SJSA1 (cell line): ENCODE measurements at regions not wholly inside any gene's neighbourhood (a gene's known extent, or its start where the extent isn't known, plus 50 kb on each side); places are given as distances from the start of the nearest gene placed in this dataset.
"Not testable (repeated sequence)": the region's sequence is repeated elsewhere in the genome, so short reads cannot be mapped to it uniquely, and the experiment has no call there.

ENCODE experiments used
- DNase-seq, 2 experiments: peaks; one replicate each; pipeline ENCODE4 v3.0.0-alpha.2; 2015 to 2020; ENCODE audit warnings: low spot score in 2 of 2, low read depth in 1 of 2
- H3K27ac ChIP-seq: fragments of 250-450 bp; sonication (Bioruptor Pico); 2 replicates; pipeline ENCODE4 v1.5.1; 2020; ENCODE audit warnings: mild to moderate bottlenecking, moderate library complexity
- H3K27me3 ChIP-seq: fragments of 250-450 bp; sonication (Bioruptor Pico); replicated peaks from 2 replicates; pipeline ENCODE4 v1.5.1; 2020; ENCODE audit warnings: mild to moderate bottlenecking, moderate library complexity
- H3K36me3 ChIP-seq: fragments of 250-450 bp; sonication (Bioruptor Pico); 2 replicates; pipeline ENCODE4 v1.5.1; 2020; ENCODE audit warnings: mild to moderate bottlenecking
- H3K4me1 ChIP-seq: fragments of 250-450 bp; sonication (Bioruptor Pico); replicated peaks from 2 replicates; pipeline ENCODE4 v1.6.1; 2021; ENCODE audit warnings: mild to moderate bottlenecking
- H3K4me3 ChIP-seq: fragments of 250-450 bp; sonication (Bioruptor Pico); 2 replicates; pipeline ENCODE4 v1.5.1; 2020; ENCODE audit warnings: mild to moderate bottlenecking
- H3K9me3 ChIP-seq: fragments of 250-450 bp; sonication (Bioruptor Pico); replicated peaks from 2 replicates; pipeline ENCODE4 v1.5.1; 2020; ENCODE audit warnings: mild to moderate bottlenecking

DNA sequence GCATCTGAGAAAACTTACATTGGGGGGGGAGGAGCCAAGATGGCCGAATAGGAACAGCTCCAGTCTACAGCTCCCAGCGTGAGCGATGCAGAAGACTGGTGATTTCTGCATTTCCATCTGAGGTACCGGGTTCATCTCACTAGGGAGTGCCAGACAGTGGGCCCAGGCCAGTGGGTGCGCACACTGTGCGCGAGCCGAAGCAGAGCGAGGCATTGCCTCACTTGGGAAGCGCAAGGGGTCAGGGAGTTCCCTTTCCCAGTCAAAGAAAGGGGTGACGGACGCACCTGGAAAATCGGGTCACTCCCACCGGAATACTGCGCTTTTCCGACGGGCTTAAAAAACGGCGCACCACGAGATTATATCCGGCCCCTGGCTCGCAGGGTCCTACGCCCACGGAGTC lies 604.1 kb downstream of the TFAP2A start:
- DNase-seq, H3K27me3 ChIP-seq, H3K27ac ChIP-seq, H3K36me3 ChIP-seq, H3K4me1 ChIP-seq, H3K4me3 ChIP-seq, H3K9me3 ChIP-seq: not testable (repeated sequence)

DNA sequence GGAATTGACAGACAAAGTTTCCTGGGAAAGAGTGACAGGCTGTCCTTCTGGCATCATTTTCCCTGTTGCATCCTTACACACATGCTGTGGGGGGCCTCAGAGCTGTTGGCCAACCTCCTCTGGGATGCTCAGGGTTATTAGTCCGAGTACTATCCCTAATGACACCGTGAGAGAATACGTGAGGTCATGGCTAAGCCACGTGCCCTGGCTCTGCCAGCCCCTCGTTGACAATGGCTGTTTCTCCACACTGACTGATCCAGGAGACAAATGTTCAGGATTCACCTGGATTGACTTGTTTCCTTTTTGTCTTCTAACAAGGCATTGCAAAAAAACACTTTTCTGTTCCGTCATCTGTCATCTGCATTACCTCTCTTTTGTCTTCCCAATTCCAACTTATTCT lies 604.6 kb downstream of the TFAP2A start:
- Histone ChIP-seq H3K4me3 (no peak overlapping the region), H3K27ac (no peak overlapping the region), H3K36me3 (no peaks in the 10 kb centered on the region), H3K27me3 (no peaks in the 10 kb centered on the region), H3K4me1 (no peaks in the 10 kb centered on the region), H3K9me3 (no peaks in the 10 kb centered on the region)
- no peak for DNase-seq

DNA sequence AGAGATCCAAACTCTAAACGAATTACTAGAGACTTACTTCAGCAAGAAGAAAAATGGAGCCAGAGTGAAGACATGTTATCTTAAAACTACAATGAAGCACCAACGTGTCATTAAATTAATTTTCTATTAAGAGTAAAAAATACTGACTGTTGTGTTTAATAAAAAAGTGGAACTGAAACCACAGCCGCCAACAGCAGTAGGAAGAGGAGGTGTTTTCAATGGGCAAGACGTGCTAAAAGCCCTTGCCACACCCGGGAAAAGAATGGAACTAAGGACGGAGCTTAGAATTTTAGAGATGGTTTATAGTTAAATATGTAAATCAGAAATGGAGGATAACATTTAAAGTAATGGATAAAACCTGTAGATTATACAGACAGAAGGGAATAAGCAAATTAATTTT lies 608.7 kb downstream of the TFAP2A start:
- peaks cover 6% of the 10 kb centered on the region for H3K4me1 ChIP-seq
- no peak overlapping the region for H3K4me3 ChIP-seq
- H3K27me3 ChIP-seq = no peaks in the 10 kb centered on the region
- no peak overlapping the region for H3K27ac ChIP-seq
- DNase-seq = no peak
- no peaks in the 10 kb centered on the region for H3K36me3 ChIP-seq
- no peaks in the 10 kb centered on the region; the same call in 1 of the 2 replicates for H3K9me3 ChIP-seq

DNA sequence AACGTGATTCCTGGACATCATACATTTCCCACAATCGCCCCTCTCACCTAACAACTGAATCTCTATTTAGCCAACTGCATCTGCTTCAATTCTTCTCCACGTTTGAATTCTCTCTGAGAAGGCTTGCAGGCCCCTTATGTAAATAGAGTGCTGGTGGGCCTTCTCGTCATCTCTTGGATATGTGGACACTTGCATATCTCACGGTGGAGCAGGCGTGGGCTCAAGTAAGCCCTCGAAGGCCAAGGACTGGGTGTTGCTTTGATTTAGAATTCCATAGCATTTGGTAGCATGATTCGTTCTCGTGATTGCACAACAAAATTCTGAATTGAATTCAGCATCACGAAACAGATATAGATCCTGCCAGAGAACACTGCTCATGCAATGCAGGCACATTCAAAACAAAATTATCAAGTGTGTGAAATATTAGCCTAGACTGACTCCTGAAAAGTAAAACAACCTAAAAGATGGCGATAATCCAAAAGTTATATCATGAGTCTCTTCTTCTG lies 613.6 kb downstream of the TFAP2A start:
- Histone ChIP-seq H3K4me1 (peaks cover 7% of the 10 kb centered on the region), H3K27ac (0 out of 2 replicates have a peak overlapping the region, but pooled peaks have one; percentile 29), H3K9me3 (no peaks in the 10 kb centered on the region; the same call in 1 of the 2 replicates), H3K36me3 (no peaks in the 10 kb centered on the region), H3K4me3 (no peak overlapping the region), H3K27me3 (no peaks in the 10 kb centered on the region)
- peak in 1 of 2 experiments; percentile 6 for DNase-seq

DNA sequence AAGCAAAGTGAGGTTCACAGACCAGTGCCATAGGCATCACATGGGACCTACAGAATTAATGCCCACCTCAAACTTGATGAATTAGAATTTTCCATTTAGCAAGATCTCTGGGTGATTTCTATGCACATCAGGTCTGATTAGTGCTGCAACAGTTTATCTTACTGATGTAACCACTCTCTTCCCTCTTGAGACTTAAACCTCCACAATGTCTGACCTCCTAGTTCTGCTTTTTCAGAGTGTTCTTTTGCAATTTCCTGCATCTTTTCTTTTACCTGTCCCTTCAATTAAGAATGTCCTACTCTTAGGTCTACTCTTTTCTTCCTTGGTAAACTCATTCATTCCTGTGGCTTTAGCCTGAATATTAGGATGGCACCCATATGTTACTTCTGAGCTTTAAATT lies 615.3 kb downstream of the TFAP2A start:
- H3K4me1 ChIP-seq = peaks cover 7% of the 10 kb centered on the region
- no peak for DNase-seq
- H3K9me3 ChIP-seq = no peaks in the 10 kb centered on the region; the same call in 1 of the 2 replicates
- no peaks in the 10 kb centered on the region for H3K27me3 ChIP-seq
- H3K36me3 ChIP-seq = no peaks in the 10 kb centered on the region
- no peak overlapping the region for H3K27ac ChIP-seq
- no peak overlapping the region for H3K4me3 ChIP-seq

DNA sequence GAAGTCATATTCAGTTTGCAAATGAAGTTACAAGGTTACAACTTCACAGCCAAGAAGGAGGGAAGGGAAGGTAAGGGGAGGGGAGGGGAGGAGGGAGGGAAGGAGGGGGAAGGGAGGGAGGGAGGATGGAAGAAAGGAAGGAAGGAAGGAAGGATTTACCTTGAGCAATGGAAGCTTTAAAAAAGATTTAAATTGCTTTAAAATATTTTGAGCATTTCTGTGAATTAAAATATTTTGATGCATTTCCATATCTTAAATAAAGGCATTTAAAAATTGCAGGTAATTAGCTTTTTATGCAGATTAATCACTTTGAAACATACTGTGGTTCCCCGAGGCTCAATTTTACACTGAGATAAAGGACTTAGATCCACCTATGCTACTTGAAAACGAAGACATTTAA lies 618.0 kb downstream of the TFAP2A start:
- no peak overlapping the region for H3K27ac ChIP-seq
- H3K27me3 ChIP-seq = no peaks in the 10 kb centered on the region
- no peak for DNase-seq
- H3K36me3 ChIP-seq = no peaks in the 10 kb centered on the region
- H3K4me1 ChIP-seq = peaks cover 7% of the 10 kb centered on the region
- no peak overlapping the region for H3K4me3 ChIP-seq
- no peaks in the 10 kb centered on the region; the same call in 1 of the 2 replicates for H3K9me3 ChIP-seq

DNA sequence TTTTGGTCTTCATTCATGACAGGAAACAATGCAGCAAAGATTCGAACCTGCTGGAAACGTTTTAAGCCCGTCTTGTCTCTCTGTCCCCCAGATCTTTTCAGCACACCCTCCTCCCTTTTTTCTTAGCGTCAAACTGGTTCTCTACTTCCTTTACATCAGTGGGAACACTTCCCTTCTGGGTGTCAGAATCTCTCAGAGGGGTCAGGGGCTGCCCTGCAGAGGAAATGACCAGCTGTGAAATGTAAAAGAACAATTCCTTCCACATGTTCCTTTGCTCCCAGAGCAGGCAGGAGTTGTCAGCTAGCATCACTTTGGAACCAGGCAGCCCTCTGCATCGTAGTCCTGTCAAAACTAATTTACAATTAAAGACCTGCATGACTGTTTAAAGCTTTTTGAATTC lies 619.0 kb downstream of the TFAP2A start:
- Histone ChIP-seq H3K4me1 (no peaks in the 10 kb centered on the region; the same call in 1 of the 2 replicates), H3K27me3 (no peaks in the 10 kb centered on the region), H3K4me3 (no peak overlapping the region), H3K27ac (no peak overlapping the region), H3K9me3 (no peaks in the 10 kb centered on the region), H3K36me3 (no peaks in the 10 kb centered on the region)
- DNase-seq = no peak

DNA sequence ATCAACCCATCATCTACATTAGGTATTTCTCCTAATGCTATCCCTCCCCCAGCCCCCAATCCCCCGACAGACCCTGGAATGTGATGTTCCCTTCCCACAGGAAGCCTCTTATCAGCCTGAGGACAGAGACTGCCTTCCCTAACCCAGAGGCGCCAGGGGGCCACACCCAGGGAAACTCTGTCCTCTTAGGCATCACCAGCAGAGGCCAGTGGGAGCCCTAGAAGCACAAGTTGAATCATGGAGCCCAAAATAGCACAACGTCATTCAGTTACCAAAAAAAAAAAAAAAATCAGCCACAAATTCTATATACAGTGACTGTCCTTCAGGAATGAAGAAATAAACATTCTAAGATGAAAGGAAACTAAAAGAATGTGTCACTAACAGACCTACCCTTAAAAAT lies 625.7 kb downstream of the TFAP2A start:
- peak; percentile 89 to 93 for DNase-seq
- H3K27me3 ChIP-seq = no peaks in the 10 kb centered on the region
- no peaks in the 10 kb centered on the region for H3K36me3 ChIP-seq
- no peaks in the 10 kb centered on the region; the same call in 1 of the 2 replicates for H3K9me3 ChIP-seq
- H3K27ac ChIP-seq = peak overlapping the region; percentile 76
- H3K4me3 ChIP-seq = no peak overlapping the region
- H3K4me1 ChIP-seq = peaks cover 14% of the 10 kb centered on the region

DNA sequence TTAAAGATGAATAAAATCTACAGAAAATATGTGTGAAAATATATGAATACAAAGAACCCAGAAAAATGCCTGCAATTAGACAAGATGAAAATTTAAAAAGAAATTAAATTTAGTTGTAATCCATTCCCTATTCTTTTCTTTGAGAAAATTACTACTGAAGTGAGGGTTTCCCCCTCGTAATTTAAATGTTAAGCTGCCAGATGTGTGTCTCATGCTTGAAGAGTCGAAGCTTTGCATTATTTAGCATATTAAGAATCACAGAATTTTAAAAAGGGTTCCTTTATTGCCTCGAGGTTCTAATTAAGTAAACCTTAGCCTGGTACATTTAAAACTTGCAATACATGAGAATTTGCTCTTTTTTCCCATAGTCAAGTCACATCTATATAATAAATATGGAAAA lies 630.1 kb downstream of the TFAP2A start:
- Histone ChIP-seq H3K36me3 (no peaks in the 10 kb centered on the region), H3K9me3 (no peaks in the 10 kb centered on the region; the same call in 1 of the 2 replicates), H3K4me3 (no peak overlapping the region), H3K27ac (no peak overlapping the region), H3K27me3 (no peaks in the 10 kb centered on the region), H3K4me1 (peaks cover 9% of the 10 kb centered on the region)
- no peak for DNase-seq

DNA sequence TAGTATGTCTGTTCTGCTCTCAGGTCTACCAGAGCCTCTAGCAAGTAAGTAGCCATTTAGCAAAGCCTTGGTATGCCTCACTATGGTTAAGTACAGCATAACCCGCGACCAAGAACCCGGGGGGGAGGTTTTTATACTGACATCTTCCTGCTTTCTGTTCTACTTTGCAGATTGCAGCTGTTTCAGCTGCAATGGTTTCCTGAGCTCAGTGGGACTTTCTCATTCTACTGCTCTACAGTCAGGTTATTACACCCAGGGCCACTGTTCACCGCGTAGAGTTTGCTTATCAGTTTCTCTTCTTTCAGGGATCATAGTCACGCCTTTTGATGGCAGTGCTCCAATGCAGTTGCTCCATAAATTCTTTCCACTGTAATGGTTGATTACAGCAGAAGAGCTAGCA lies 631.3 kb downstream of the TFAP2A start:
- no peak overlapping the region for H3K27ac ChIP-seq
- H3K4me1 ChIP-seq = peaks cover under 1% of the 10 kb centered on the region; the same call in 1 of the 2 replicates
- H3K36me3 ChIP-seq = no peaks in the 10 kb centered on the region
- DNase-seq = no peak
- no peaks in the 10 kb centered on the region for H3K9me3 ChIP-seq
- no peaks in the 10 kb centered on the region for H3K27me3 ChIP-seq
- H3K4me3 ChIP-seq = no peak overlapping the region

DNA sequence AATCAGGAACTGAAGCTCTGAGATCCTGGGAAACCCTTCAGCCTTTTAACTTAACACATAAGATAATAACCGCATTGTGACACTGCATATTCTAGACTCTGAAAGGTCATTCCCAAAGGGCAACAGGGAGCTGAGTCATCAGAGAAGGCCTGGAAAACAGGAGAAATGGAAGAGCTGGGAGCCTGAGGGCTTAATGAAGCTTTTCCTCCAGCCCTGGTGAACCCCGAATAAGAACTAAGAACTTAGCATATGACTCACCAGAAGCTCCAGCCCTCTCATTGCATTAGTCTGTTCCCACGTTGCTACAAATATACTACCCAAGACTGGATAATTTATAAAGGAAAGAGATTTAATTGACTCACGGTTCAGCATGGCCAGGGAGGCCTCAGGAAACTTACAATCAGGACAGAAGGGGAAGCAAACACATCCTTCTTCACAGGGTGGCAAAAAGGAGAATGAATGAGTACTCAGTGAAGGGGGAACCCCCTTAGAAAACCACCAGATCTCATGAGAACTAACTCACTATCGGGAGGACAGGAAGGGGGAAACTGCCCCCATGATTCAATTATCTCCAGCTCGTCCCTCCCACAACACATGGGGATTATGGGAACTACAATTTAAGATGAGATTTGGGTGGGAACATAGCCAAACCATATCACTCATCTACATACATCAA lies 648.5 kb downstream of the TFAP2A start:
- Histone ChIP-seq H3K9me3 (no peaks in the 10 kb centered on the region), H3K27me3 (no peaks in the 10 kb centered on the region), H3K4me3 (no peak overlapping the region), H3K27ac (peak overlapping the region; percentile 56), H3K36me3 (no peaks in the 10 kb centered on the region), H3K4me1 (peaks cover 16% of the 10 kb centered on the region)
- peak; percentile 50 to 56 for DNase-seq

DNA sequence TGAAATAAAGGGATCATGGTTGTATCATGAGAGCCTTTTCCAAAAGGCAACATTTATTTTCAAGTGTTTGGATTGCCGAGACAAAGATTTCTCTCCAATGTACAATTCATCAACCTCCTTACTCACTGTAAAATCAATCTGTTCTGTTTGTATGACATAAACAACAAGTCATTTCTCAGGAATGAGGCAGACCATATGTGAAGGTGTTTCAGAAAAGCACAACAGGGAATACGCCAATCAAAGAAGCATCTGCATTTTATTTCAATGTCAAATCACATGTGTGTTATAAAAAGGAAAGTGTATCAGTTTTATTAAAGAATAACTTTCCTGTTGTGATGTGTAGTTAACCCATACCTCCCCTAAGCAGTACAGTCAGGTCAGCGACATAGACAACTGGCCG lies 653.7 kb downstream of the TFAP2A start:
- Histone ChIP-seq H3K27me3 (no peaks in the 10 kb centered on the region), H3K27ac (no peak overlapping the region), H3K9me3 (no peaks in the 10 kb centered on the region), H3K36me3 (no peaks in the 10 kb centered on the region), H3K4me3 (no peak overlapping the region), H3K4me1 (peaks cover 13% of the 10 kb centered on the region)
- DNase-seq = peak in 1 of 2 experiments; percentile 16

DNA sequence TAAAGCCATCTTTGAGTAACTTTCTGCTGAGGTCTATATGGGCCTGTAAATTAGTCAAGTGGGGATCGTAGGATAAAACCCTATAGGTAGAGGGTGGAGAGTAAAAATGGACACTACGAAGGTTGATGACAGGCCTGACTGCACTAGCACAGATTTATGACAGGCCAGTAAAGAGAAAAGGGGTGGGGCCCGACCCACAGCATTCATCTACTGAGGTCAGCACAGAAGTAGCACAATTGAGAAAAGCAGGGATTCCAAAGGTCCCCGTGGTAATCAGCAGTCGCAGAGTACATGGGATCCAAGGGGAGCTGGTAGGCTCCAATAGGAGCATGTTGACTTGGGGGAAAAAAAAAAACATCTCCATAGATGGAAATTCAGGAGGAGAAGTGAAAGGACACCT lies 660.4 kb downstream of the TFAP2A start:
- H3K9me3 ChIP-seq = no peaks in the 10 kb centered on the region
- no peak overlapping the region for H3K4me3 ChIP-seq
- no peaks in the 10 kb centered on the region for H3K4me1 ChIP-seq
- H3K27me3 ChIP-seq = no peaks in the 10 kb centered on the region
- no peak overlapping the region for H3K27ac ChIP-seq
- no peaks in the 10 kb centered on the region for H3K36me3 ChIP-seq
- no peak for DNase-seq

DNA sequence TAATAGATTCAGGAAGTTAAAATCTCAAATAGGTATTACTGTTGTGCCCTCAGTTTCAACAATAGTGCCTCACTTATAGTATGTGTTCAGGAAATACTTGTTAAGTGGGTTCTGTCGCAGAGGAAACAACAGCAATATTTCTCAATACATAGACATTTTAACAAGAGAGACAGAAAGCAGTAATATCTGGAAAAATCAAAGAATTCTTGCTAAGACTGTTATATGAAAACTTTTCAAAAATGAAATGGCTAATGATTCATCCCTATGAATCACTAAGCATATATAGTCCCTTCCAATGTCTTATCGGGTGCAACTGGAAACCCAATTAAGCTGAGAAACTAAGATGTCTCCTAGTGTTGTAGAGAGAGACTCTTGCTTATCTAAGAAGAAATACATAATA lies 668.9 kb downstream of the TFAP2A start:
- Histone ChIP-seq H3K4me3 (no peak overlapping the region), H3K4me1 (no peaks in the 10 kb centered on the region)
- no peak for DNase-seq

DNA sequence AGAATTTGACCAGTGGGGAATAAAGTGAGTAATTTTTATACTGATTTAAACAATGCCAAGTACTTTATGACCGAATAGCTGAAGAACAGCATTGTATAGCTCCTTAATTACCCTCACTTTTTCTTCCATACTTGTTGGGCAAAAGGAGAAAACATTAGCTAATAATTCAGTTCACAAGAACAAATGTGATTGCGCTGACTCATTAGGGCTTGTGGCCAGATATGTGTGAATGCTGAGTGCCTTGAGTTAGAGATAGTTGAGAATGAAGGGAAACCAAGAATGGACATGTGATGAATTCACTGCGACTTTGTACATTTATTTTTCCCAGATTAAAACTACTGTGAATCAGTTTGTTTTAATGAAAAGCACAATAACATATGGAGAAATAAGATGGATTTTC lies 669.4 kb downstream of the TFAP2A start:
- Histone ChIP-seq H3K27me3 (no peaks in the 10 kb centered on the region), H3K4me3 (no peak overlapping the region), H3K36me3 (no peaks in the 10 kb centered on the region), H3K27ac (no peak overlapping the region), H3K9me3 (no peaks in the 10 kb centered on the region; the same call in 1 of the 2 replicates), H3K4me1 (no peaks in the 10 kb centered on the region)
- DNase-seq = no peak

More for the DNA sequence above, 668.9 kb downstream of the TFAP2A start:
- no peaks in the 10 kb centered on the region for H3K36me3 ChIP-seq
- H3K27ac ChIP-seq = no peak overlapping the region
- no peaks in the 10 kb centered on the region for H3K27me3 ChIP-seq
- no peaks in the 10 kb centered on the region for H3K9me3 ChIP-seq
